ENCODE measurements at regions not wholly inside any gene's neighbourhood (a gene's known extent, or its start where the extent isn't known, plus 50 kb on each side); places are given as distances from the start of the nearest gene placed in this dataset.
"Not testable (repeated sequence)": the region's sequence is repeated elsewhere in the genome, so short reads cannot be mapped to it uniquely, and the experiment has no call there.

DNA sequence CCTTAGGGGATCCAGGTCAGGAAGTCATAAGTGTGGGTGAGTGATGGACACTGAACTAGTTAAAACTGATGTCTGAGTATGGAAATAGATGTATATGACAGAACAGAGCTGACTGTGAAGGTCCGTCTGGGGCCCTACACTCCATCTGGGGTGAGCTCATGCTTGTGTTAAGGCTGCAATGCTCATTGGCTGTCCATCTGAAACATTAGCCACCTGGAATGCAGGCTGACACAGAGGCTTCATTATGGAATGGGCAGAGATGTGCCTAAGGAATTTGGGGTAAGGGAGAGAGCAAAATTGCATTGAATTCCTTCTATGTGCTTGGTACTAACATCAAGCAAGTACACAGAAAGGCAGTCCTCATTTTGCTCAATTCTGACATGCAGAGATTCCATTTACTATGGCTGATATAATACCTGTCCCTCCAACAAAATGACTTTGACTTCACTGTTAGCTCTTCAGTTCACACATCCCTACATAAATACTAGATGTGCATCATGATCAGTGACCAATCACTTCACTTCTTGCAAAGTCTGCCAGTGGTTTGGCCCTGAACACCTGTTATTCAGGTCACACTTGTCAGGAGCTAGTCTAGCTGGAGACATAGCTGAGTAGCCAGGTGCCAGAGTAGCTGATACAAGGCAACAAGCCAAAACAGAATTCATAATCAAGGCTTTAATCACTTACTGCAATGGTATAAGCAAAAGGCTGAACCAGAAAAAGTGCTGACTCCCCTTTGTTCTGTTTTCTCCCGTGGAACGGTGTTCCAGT is 128.9 kb upstream of the VWC2 start:
- H3K4me1 ChIP-seq (ENCODE audit: insufficient read depth, low read length) = peaks cover 12% of the 10 kb centered on the region
- H3K27ac ChIP-seq (ENCODE audit: low read length) = no peak overlapping the region
- H3K36me3 ChIP-seq (ENCODE audit: insufficient read depth, low read depth, low read length) = no peaks in the 10 kb centered on the region
- H3K27me3 ChIP-seq (ENCODE audit: insufficient read depth, low read length) = no peaks in the 10 kb centered on the region
- no peak overlapping the region for H3K9ac ChIP-seq (ENCODE audit: low read depth, low read length)
- no peak overlapping the region for H3K4me3 ChIP-seq (ENCODE audit: low read length)
- 0 out of 2 replicates have a peak, but pooled peaks cover 5% of the 10 kb centered on the region for H3K9me3 ChIP-seq (ENCODE audit: insufficient read depth, low read depth, low read length)

DNA sequence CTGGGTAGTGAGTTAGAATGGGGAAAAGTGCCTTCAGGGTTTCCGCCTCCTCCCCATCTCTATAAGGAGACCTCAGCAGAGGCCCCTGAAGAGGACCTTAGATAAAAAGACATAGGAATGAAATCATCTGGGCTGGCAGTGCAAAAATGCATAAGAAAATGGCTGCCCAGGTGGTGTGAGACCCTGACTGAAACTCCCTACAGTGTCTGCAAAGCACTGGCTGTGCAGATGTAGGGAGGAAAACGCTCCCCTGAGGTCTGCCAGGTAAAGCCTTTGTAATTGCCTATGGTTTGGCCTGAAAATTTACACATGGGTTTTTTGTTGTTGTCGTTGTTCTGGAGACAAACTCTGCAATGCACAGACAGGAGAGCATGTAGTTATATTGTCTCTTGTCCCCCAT is 128.1 kb upstream of the VWC2 start:
- H3K27me3 ChIP-seq (ENCODE audit: insufficient read depth, low read length) = no peaks in the 10 kb centered on the region
- no peak overlapping the region for H3K27ac ChIP-seq (ENCODE audit: low read length)
- no peak overlapping the region for H3K9ac ChIP-seq (ENCODE audit: low read depth, low read length)
- H3K9me3 ChIP-seq (ENCODE audit: insufficient read depth, low read depth, low read length) = peaks cover 7% of the 10 kb centered on the region; the same call in 1 of the 2 replicates
- H3K4me1 ChIP-seq (ENCODE audit: insufficient read depth, low read length) = peaks cover 12% of the 10 kb centered on the region
- H3K4me3 ChIP-seq (ENCODE audit: low read length) = no peak overlapping the region
- H3K36me3 ChIP-seq (ENCODE audit: insufficient read depth, low read depth, low read length) = no peaks in the 10 kb centered on the region

DNA sequence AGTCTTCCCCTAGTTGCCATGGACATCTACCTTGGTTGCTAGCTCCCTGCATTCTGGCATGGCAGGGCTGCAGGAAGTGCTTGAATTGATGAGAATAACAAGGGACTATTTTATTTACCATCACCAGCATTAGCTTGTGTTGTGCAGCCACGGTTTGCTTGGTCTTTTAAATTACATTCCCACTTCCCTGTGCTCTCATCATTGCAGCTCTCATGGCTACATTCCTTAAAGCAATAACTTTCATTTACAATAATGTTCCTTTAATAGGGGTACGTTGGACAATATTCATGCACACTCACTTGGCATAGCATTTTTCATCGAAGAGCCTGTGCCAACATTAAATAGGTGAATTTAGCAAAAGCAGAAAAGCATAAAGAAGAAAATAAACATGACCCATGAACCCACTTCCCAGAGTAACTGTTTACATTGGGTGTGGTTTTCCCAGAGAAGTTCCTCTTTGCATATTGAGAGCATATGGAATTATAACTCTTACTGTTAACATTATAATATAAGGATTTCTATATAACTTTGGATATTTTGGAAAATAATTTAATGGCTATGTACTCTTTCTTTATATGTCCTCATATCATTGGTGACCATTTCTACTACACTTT is 113.2 kb upstream of the VWC2 start:
- Histone ChIP-seq H3K4me3 (ENCODE audit: low read length) (no peak overlapping the region), H3K9me3 (ENCODE audit: insufficient read depth, low read depth, low read length) (no peaks in the 10 kb centered on the region), H3K36me3 (ENCODE audit: insufficient read depth, low read depth, low read length) (no peaks in the 10 kb centered on the region), H3K27me3 (ENCODE audit: insufficient read depth, low read length) (no peaks in the 10 kb centered on the region), H3K4me1 (ENCODE audit: insufficient read depth, low read length) (no peaks in the 10 kb centered on the region), H3K9ac (ENCODE audit: low read depth, low read length) (no peak overlapping the region), H3K27ac (ENCODE audit: low read length) (no peak overlapping the region)

DNA sequence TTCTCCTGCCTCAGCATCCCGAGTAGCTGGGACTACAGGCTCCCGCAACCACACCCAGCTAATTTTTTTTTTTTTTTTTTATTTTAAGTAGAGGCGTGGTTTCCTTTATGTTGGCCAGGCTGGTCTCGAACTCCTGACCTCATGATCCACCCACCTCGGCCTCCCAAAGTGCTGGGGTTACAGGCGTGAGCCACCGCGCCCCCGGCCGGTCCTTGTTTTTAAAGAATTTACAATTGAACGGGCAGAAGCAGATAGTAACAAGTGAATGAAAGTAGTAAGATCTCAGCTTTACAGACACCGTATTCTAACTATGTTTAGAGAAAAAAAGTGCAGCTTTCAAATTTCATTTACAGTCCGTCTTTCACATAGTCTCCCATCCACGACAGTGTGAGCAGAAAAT is 112.5 kb upstream of the VWC2 start:
- Histone ChIP-seq H3K27ac (ENCODE audit: low read length) (no peak overlapping the region), H3K4me1 (ENCODE audit: insufficient read depth, low read length) (no peaks in the 10 kb centered on the region), H3K4me3 (ENCODE audit: low read length) (no peak overlapping the region), H3K27me3 (ENCODE audit: insufficient read depth, low read length) (no peaks in the 10 kb centered on the region), H3K9ac (ENCODE audit: low read depth, low read length) (no peak overlapping the region), H3K9me3 (ENCODE audit: insufficient read depth, low read depth, low read length) (no peaks in the 10 kb centered on the region), H3K36me3 (ENCODE audit: insufficient read depth, low read depth, low read length) (no peaks in the 10 kb centered on the region)

DNA sequence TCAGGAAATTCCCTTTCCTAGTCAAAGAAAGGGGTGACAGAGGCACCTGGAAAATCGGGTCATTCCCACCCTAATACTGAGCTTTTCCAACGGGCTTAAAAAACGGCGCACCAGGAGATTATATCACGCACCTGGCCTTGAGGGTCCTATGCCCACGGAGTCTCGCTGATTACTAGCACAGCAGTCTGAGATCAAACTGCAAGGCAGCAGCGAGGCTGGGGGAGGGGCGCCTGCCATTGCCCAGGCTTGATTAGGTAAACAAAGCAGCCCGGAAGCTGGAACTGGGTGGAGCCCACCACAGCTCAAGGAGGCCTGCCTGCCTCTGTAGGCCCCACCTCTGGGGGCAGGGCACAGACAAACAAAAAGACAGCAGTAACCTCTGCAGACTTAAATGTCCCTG is 107.5 kb upstream of the VWC2 start:
- not testable (repeated sequence) for H3K9ac ChIP-seq (ENCODE audit: low read depth, low read length); H3K36me3 ChIP-seq (ENCODE audit: insufficient read depth, low read depth, low read length); H3K27ac ChIP-seq (ENCODE audit: low read length); H3K4me3 ChIP-seq (ENCODE audit: low read length); H3K27me3 ChIP-seq (ENCODE audit: insufficient read depth, low read length); H3K9me3 ChIP-seq (ENCODE audit: insufficient read depth, low read depth, low read length); H3K4me1 ChIP-seq (ENCODE audit: insufficient read depth, low read length)

DNA sequence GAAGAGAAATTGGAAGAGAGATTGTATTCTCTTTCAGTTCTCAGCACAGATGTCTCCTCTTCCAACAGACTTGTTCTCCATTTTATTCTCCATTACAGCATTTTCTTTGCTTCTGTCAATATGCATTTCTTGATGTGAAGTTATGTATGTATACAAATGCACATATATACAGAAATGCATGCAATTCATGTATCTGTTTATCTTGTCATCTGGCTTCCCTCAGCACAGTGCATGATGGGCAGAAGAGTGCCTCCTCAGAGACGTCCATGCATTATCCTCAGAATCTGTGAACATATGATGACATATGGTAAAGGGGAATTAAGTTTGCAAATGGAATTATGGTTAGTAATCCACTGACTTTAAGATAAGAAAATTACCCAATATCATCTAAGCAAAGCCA is 106.7 kb upstream of the VWC2 start:
- H3K4me1 ChIP-seq (ENCODE audit: insufficient read depth, low read length) = peaks cover 8% of the 10 kb centered on the region; the same call in 1 of the 2 replicates
- no peak overlapping the region for H3K27ac ChIP-seq (ENCODE audit: low read length)
- no peaks in the 10 kb centered on the region for H3K27me3 ChIP-seq (ENCODE audit: insufficient read depth, low read length)
- H3K9ac ChIP-seq (ENCODE audit: low read depth, low read length) = no peak overlapping the region
- no peak overlapping the region for H3K4me3 ChIP-seq (ENCODE audit: low read length)
- no peaks in the 10 kb centered on the region for H3K9me3 ChIP-seq (ENCODE audit: insufficient read depth, low read depth, low read length)
- no peaks in the 10 kb centered on the region for H3K36me3 ChIP-seq (ENCODE audit: insufficient read depth, low read depth, low read length)

DNA sequence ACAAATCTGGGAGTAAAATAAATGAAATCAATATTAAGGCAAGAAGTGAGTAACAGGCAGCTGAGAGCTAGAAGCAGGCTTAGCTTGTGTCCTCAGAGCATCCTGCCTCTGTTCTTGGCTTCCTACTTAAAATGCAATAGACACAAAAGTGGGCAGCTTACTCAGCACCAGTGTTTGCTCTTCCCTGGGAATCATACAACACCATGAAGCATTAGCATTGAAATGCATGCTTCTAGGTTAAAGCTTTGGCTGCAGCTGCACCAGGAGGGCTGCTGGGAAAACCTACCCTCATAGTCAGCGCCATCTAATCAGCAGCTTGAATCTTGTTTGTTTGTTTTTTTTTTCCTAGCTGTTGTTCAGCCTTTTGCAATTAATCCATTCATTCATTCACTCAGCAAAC is 104.2 kb upstream of the VWC2 start:
- Histone ChIP-seq H3K4me3 (ENCODE audit: low read length) (no peak overlapping the region), H3K36me3 (ENCODE audit: insufficient read depth, low read depth, low read length) (no peaks in the 10 kb centered on the region), H3K27ac (ENCODE audit: low read length) (no peak overlapping the region), H3K4me1 (ENCODE audit: insufficient read depth, low read length) (peaks cover 8% of the 10 kb centered on the region; the same call in 1 of the 2 replicates), H3K9me3 (ENCODE audit: insufficient read depth, low read depth, low read length) (no peaks in the 10 kb centered on the region), H3K9ac (ENCODE audit: low read depth, low read length) (no peak overlapping the region), H3K27me3 (ENCODE audit: insufficient read depth, low read length) (no peaks in the 10 kb centered on the region)

DNA sequence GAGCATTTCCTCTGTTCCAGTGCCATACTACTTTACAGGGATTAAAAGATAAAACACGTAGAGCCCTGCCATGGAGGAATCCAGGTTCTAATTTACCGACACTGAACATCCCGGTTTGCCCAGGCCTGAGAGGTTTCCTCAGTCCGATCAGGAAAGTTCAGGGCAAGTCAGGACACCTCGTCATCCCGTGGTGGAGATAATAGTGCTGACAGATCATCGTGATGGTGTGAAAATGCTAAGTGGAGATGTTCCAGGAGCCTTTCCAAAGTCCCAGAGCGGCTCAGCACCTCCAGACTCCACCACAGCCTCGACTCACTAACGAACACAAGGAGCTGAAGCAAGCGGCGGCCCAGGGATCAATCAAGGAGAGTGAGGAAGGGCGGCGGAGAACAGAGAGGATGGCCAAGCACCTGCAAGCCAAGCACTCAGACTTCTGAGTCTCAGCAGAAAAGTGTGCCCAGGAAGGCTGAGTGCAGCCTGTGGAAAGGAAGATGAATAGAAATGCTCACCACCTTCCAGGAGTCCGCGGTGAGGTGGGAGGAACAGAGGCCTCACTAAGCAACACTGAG is 103.7 kb upstream of the VWC2 start:
- H3K27ac ChIP-seq (ENCODE audit: low read length) = no peak overlapping the region
- no peak overlapping the region for H3K9ac ChIP-seq (ENCODE audit: low read depth, low read length)
- no peaks in the 10 kb centered on the region for H3K9me3 ChIP-seq (ENCODE audit: insufficient read depth, low read depth, low read length)
- H3K36me3 ChIP-seq (ENCODE audit: insufficient read depth, low read depth, low read length) = no peaks in the 10 kb centered on the region
- no peak overlapping the region for H3K4me3 ChIP-seq (ENCODE audit: low read length)
- H3K27me3 ChIP-seq (ENCODE audit: insufficient read depth, low read length) = no peaks in the 10 kb centered on the region
- H3K4me1 ChIP-seq (ENCODE audit: insufficient read depth, low read length) = peaks cover 8% of the 10 kb centered on the region; the same call in 1 of the 2 replicates

DNA sequence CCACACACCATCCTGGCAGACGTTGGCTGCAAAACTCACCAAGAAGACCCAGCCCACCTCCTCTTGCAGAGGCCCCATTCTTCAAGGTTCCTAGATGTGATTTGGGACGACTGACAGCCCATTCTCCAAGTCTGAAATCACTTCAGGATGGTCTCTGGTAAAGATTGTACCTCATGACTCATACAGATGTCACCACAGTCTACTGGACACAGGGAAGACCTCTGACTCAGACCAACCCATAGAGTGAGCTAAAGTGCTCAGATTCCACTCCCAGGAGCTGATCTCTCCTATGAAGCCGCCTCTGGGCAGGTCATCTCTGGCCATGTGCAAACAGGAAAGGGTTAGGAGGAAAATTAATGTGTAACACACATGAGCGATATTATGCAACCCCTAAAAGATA is 102.4 kb upstream of the VWC2 start:
- Histone ChIP-seq H3K27me3 (ENCODE audit: insufficient read depth, low read length) (no peaks in the 10 kb centered on the region), H3K27ac (ENCODE audit: low read length) (no peak overlapping the region), H3K9me3 (ENCODE audit: insufficient read depth, low read depth, low read length) (no peaks in the 10 kb centered on the region), H3K4me1 (ENCODE audit: insufficient read depth, low read length) (peaks cover 8% of the 10 kb centered on the region; the same call in 1 of the 2 replicates), H3K36me3 (ENCODE audit: insufficient read depth, low read depth, low read length) (no peaks in the 10 kb centered on the region), H3K4me3 (ENCODE audit: low read length) (no peak overlapping the region), H3K9ac (ENCODE audit: low read depth, low read length) (no peak overlapping the region)

DNA sequence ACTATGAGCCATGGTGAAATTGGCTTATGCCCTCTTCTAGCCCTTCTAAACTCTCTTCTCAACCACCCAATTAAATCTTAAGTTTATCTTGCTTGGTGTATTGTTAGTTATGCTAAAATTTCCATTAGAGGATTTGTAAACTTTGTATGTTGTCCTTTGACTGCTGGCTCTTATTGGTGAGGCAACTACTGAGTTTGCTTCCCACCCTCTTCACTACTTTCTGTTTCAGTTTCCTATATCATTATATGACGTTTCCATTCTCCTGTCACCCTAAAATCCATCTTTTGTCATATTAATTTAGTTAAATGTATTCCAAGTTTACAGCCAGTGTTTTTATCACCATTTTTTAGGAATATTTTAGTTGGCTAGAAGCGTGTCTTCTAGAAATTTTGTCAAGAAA is 80.9 kb upstream of the VWC2 start:
- no peaks in the 10 kb centered on the region for H3K4me1 ChIP-seq (ENCODE audit: insufficient read depth, low read length)
- H3K9me3 ChIP-seq (ENCODE audit: insufficient read depth, low read depth, low read length) = no peaks in the 10 kb centered on the region
- H3K4me3 ChIP-seq (ENCODE audit: low read length) = no peak overlapping the region
- H3K9ac ChIP-seq (ENCODE audit: low read depth, low read length) = no peak overlapping the region
- no peaks in the 10 kb centered on the region for H3K27me3 ChIP-seq (ENCODE audit: insufficient read depth, low read length)
- H3K27ac ChIP-seq (ENCODE audit: low read length) = no peak overlapping the region
- no peaks in the 10 kb centered on the region for H3K36me3 ChIP-seq (ENCODE audit: insufficient read depth, low read depth, low read length)

DNA sequence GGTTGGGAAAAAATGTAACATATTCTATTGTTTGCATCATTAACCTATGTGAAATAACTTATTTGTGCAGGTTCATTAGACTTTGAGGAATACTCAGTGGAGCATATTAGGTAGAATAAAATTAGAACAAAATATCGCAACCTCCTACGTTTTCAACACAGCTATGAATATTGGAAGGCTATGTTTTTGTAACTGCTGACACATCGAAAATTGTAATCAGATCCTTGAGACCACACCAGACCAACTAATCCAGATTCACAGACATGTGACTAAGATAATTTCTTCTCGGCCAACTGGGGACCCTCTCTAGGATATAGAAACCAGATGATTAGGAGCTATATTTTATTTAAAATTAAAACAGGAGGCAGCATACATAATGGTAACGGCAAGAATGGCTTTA is 77.5 kb upstream of the VWC2 start:
- Histone ChIP-seq H3K9ac (ENCODE audit: low read depth, low read length) (no peak overlapping the region), H3K27ac (ENCODE audit: low read length) (no peak overlapping the region), H3K4me3 (ENCODE audit: low read length) (no peak overlapping the region), H3K27me3 (ENCODE audit: insufficient read depth, low read length) (no peaks in the 10 kb centered on the region), H3K9me3 (ENCODE audit: insufficient read depth, low read depth, low read length) (no peaks in the 10 kb centered on the region), H3K4me1 (ENCODE audit: insufficient read depth, low read length) (no peaks in the 10 kb centered on the region), H3K36me3 (ENCODE audit: insufficient read depth, low read depth, low read length) (no peaks in the 10 kb centered on the region)

DNA sequence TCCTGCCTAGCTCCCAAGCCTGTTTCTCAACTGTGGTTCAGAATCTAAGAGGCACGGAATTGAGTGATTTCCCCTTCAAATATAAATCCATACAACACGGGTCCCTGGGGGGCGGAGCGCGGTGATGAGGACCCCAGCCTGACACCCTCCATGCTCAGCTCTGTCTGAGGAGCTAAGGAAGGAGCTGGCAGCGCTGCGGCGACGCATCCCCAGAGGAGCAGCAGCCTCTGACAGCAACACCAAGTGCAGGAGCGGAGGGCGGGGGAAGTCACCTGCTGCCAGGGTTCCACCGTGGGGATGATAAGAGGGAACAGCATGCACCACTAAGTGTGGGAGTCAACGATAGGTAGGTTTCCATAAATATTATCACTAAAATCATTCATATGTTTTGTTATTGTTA is 72.6 kb upstream of the VWC2 start:
- H3K27ac ChIP-seq (ENCODE audit: low read length) = no peak overlapping the region
- no peaks in the 10 kb centered on the region for H3K27me3 ChIP-seq (ENCODE audit: insufficient read depth, low read length)
- no peaks in the 10 kb centered on the region for H3K4me1 ChIP-seq (ENCODE audit: insufficient read depth, low read length)
- no peak overlapping the region for H3K9ac ChIP-seq (ENCODE audit: low read depth, low read length)
- no peaks in the 10 kb centered on the region for H3K9me3 ChIP-seq (ENCODE audit: insufficient read depth, low read depth, low read length)
- H3K36me3 ChIP-seq (ENCODE audit: insufficient read depth, low read depth, low read length) = no peaks in the 10 kb centered on the region
- no peak overlapping the region for H3K4me3 ChIP-seq (ENCODE audit: low read length)
